HCT116 (cell line): ENCODE measurements at regions not wholly inside any gene's neighbourhood (a gene's known extent, or its start where the extent isn't known, plus 50 kb on each side); places are given as distances from the start of the nearest gene placed in this dataset.

Experiments used
- CTCF ChIP-seq, 3 experiments: fragments of 200-600 bp in 1 of 3; sonication (generic) in 1 of 3; IDR thresholded peaks in 2 of 3; conservative IDR thresholded peaks in 1 of 3; 2 replicates each; pipeline ENCODE4 v1.5.1; 2012 to 2017; ENCODE audit warnings: low read depth in 2 of 3, low read length in 2 of 3, antibody characterized with exemption in 1 of 3, borderline replicate concordance in 1 of 3, control low read depth in 1 of 3, mild to moderate bottlenecking in 1 of 3, mixed read lengths in 1 of 3, mixed run types in 1 of 3, moderate library complexity in 1 of 3; ENCODE audit not compliant: insufficient read depth in 1 of 3
- EZH2 ChIP-seq: fragments of 200-600 bp; sonication (generic); IDR thresholded peaks from 2 replicates; pipeline ENCODE4 v1.6.1; 2017; ENCODE audit warnings: antibody characterized with exemption, mixed run types
- EZH2phosphoT487 ChIP-seq: fragments of 200-600 bp; IDR thresholded peaks from 2 replicates; pipeline ENCODE4 v1.6.1; 2018; ENCODE audit warnings: antibody characterized with exemption, borderline replicate concordance
- POLR2A ChIP-seq: IDR thresholded peaks from 2 replicates; pipeline ENCODE4 v1.7.0; 2011; ENCODE audit warnings: borderline replicate concordance; ENCODE audit not compliant: insufficient read depth, insufficient read length; ENCODE audit errors: extremely low read depth
- POLR2AphosphoS5 ChIP-seq: IDR thresholded peaks from 2 replicates; pipeline ENCODE4 v1.6.1; 2011; ENCODE audit warnings: mild to moderate bottlenecking, low read depth, low read length, moderate library complexity
- RAD21 ChIP-seq: IDR thresholded peaks from 2 replicates; pipeline ENCODE4 v1.6.1; 2012; ENCODE audit warnings: low read depth, mild to moderate bottlenecking
- SIN3A ChIP-seq: IDR thresholded peaks from 2 replicates; pipeline ENCODE4 v1.6.1; 2012; ENCODE audit warnings: low read depth
- YY1 ChIP-seq: IDR thresholded peaks from 2 replicates; pipeline ENCODE4 v1.6.1; 2011; ENCODE audit warnings: low read length, low read depth, moderate library complexity, mild to moderate bottlenecking; ENCODE audit not compliant: insufficient replicate concordance; ENCODE audit errors: extremely low read depth
- ZFX ChIP-seq: fragments of 450-650 bp; IDR thresholded peaks from 2 replicates; pipeline ENCODE4 v1.6.1; 2017
- ZNF274 ChIP-seq: fragments of 200-500 bp; sonication (Bioruptor generic); IDR thresholded peaks from 2 replicates; pipeline ENCODE4 v1.6.1; 2014; ENCODE audit warnings: mild to moderate bottlenecking, low read depth, low read length, inconsistent platforms

GRCh38 chr3:43795491-43795890, 104.8 kb downstream of the ABHD5 start:
- TF ChIP-seq POLR2A = no peak
- TF ChIP-seq SIN3A = no peak
- TF ChIP-seq RAD21 = no peak
- no peak for TF ChIP-seq ZFX
- no peak for TF ChIP-seq CTCF (IDR thresholded peaks at IDR 0.05 in 2 of 3, conservative IDR thresholded peaks at IDR 0.05 in 1 of 3; ENCODE audit: borderline replicate concordance in 1 of 3, insufficient read depth in 1 of 3, low read depth in 2 of 3, low read length in 2 of 3)
- TF ChIP-seq YY1 = no peak
- TF ChIP-seq ZNF274 = no peak
- no peak for TF ChIP-seq EZH2
- no peak for TF ChIP-seq EZH2phosphoT487
- no peak for TF ChIP-seq POLR2AphosphoS5
